NCI-H146 (cell line): ENCODE measurements at regions not wholly inside any gene's neighbourhood (a gene's known extent, or its start where the extent isn't known, plus 50 kb on each side); places are given as distances from the start of the nearest gene placed in this dataset.

Source experiments
- DNase-seq: peaks from one replicate; lab custom pipeline; 2025; lab: John Stamatoyannopoulos, UW

DNA sequence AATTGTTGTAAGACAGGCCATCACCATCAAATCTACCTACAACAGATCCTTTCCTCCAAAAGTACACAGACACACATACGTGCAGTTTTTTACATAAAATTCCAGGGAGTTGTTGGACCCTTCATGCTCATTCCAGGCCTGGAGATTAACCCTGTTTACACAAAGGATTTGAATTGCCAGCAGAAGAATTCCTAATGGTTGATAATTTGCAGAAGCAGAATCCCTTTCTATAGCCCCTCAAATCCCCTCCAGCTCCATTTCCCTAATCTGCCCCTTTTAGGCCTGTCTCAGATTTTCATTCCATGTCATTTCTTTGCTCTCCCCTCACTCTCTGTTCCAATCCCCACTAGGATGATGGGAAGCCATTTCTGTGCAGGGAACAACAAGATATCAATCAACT is 102.9 kb upstream of the TOX3 start:
- DNase-seq: no peak

DNA sequence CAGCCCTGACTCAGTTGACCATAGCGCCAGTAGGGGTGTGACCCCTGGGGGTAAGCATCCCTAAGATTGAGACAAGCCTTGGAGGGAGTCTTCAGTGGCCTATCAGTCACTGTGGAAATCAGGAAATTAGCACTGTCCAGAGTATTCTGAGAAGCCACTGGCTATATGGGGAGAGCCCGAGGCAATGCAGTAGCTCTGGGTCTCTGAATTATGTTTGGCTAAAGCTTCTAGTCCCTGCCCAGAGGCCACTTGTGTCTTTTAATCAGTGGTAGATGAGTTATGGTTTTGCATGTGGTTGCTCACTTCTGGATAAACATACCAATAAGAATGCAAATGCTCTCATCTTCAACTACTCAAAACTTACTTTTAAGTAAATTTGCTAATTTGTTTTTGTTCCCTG is 100.6 kb upstream of the TOX3 start:
- DNase-seq: no peak

GRCh38 chr16:52643006-52643405 is 96.1 kb upstream of the TOX3 start:
- no peak for DNase-seq

- no peak for DNase-seq
These were observed 87.6 kb upstream of the TOX3 start for GRCh38 chr16:52634528-52634927.

GRCh38 chr16:52634104-52634503 is 87.2 kb upstream of the TOX3 start:
- peak; percentile 4 for DNase-seq

DNA sequence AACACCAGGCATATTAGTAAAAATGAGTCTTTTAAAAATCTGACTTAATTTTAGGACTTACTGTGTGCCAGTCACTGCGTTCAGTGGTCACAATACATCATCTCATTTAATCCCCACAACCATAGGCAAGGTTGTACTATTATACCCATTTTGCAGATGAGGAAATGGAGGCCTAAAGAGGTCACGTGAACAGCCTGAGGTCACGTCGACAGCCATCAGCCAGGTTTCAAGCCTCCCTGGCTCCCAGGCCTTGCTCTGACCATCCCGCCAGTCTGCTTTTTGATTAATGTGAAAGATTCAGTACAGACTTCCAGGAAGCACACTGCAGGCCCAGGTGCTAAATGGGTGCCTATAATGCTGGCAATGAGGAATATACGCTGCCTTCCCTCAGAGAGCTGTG is 86.3 kb upstream of the TOX3 start:
- no peak for DNase-seq

GRCh38 chr16:52631711-52632110 is 84.8 kb upstream of the TOX3 start:
- DNase-seq: no peak

DNA sequence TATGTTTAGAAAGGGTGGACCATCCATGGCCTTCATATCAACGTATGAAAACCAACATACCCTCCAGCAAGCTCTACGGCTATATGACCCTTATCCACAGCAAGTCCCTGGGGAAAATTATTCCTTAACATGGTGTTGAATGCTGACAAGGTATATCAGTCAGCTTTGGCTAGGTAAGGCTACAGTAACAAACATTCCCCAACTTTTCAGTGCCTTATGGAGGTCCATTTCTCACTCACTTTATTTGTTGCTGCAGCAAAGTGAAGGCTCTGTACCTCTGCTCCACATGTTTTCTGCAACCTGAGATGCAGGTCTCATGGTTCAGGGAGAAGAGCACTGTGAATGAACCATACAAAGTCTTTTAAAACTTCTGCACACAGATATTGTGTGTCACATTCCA is 83.8 kb upstream of the TOX3 start:
- DNase-seq: no peak

GRCh38 chr16:52629296-52629695 is 82.4 kb upstream of the TOX3 start:
- no peak for DNase-seq

DNA sequence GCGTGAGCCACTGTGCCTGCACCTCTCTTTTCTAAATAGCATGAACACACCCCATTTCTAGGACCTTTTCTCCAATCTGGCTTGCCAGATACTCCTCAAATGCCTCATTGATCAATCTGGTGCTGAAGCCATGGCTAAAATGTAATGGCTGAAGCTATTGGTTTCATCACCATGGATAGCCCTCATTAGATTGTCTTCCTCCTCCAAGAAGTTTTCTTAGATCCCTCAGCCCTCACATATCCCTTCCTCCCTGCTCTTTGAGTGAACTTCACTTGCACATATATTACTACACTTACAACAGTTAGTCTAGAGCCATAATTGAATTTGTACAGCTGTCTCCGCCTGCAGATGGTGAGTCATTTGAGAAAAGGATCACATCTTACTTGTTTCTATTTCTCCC is 77.9 kb upstream of the TOX3 start:
- no peak for DNase-seq

DNA sequence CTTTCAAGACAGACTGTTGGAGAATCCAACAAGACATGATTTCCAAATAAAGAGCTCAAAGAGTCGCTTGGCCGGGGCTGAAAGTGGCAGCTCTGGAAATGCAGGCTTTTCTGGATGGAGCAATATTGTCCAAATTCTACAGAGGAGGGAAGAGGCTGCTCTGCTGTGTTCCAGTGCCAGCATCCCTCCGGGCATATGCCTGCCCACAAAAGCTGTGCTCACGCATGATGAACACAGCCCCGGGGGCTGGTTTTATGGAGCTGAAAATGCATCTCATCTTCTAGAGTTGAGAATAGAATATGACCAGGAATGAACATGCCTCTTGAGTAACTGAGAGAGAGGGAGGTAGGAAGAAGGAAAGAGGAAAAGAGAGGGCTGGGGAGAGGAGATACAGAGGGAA is 74.7 kb upstream of the TOX3 start:
- DNase-seq: no peak

- DNase-seq: no peak
These were observed 72.0 kb upstream of the TOX3 start for GRCh38 chr16:52618753-52619497.

- DNase-seq: no peak
These were observed 70.6 kb upstream of the TOX3 start for GRCh38 chr16:52617591-52617990.

DNA sequence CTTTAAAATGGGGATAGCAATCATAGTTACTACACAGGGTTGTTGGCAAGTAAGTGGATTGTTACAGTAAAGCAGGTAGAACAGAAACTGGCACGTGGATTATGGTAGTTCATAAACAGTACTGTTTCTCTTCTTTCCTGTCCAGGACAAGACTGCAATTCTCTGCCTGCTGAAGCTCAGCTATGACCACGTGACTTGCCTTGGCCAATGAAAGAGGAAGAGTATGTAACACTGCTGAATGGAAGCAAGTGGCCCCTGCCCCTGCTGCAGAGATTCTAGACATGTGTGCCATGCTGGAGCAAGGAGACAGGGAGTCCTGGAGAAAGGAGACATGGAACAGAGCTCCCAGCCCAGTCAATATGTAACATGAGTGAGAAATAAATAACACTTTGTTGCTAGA is 66.6 kb upstream of the TOX3 start:
- DNase-seq: no peak

GRCh38 chr16:52611817-52612673 is 65.1 kb upstream of the TOX3 start:
- DNase-seq: peak; percentile 48

DNA sequence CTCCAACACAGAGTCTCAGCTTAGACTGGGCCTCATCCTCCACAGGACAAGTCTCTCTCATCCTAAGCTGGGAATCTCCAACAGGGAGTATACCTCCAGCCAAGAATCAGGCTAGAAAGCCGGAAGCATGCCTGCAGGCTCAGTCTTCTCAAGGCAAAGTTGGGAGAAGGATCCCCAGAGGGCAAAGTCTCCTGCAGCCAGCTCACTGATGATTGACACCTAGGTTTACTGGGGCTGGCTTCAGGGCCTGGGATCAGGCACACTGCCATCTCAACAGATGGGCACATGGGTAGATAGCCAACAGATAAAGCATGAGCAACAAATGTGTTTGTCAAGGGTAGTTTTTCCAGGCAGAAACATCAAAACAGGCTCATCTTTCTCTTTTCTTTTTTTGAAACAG is 56.1 kb upstream of the TOX3 start:
- DNase-seq: no peak

DNA sequence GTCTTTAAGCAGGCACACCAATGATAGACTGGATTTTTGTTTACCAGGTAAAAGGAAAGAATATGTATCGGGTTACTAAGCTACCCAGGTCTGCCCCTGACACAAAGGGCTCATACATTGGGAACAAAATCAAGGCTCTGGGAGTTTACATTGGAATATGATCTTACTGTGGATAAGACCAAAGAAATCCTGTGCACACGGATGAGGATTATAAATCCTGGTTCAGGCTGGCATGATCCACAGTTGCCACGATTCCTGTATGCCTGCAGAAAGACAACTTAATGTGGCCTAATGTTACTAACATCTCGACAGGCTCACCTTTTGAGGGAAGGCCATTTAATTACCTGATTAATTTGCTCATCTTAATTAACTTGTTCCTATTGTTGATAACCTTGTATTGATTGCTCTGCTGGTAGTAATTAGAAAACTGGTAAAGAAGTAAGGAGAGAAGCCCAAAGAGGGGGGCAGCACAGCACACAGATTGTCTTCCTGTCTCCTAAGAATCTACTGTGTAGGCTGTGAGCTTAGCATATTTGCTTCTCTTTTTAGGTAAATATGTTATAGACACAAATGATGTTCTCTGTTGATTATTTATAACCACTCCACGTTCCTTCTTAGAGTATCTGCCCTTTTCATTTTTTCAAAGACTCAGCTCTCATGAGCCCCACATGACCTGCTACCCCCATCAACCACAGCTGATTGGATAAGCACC is 51.0 kb upstream of the TOX3 start:
- peak; percentile 93 for DNase-seq

DNA sequence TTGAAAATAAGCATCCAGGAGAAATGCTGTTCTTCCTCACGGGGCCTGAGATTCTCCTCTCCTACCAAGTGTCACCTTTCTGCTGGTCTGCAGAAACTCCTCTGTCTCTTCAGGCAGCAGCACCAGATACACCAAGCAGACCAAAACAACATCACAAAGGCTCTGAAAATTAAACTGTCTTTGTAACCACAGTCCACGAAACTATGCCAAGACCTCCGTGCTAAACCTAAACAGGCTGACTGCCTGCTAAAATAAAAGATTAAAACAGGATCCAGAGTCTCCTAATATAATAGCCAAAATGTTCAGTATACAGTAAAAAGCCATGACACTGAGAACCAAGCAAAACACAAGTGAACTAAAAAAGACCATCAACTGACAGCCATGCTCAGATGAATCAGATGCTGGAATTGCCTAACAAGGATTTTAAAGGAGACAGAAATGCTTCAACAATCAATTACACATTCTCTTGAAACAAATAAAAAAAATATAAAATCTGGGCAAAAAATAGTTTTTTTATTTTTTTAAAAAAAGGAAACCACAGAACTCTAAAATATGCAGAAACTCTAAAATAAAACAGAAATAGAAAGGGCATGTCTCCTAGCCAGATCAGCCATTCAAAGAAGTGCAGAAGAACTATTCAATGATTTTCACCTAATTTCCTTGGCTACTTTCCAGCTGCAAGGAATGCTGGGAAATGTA is 50.3 kb upstream of the TOX3 start:
- no peak for DNase-seq
